DOHH2 (cell line): ENCODE measurements at regions not wholly inside any gene's neighbourhood (a gene's known extent, or its start where the extent isn't known, plus 50 kb on each side); places are given as distances from the start of the nearest gene placed in this dataset.

Experiments used
- CTCF ChIP-seq: fragments of 200-600 bp; sonication (generic); IDR thresholded peaks from one replicate; pipeline ENCODE4 v1.5.1; 2014; ENCODE audit warnings: antibody characterized with exemption, mild to moderate bottlenecking, low read depth, low read length; ENCODE audit not compliant: poor library complexity, severe bottlenecking
- EZH2phosphoT487 ChIP-seq: fragments of 200-600 bp; sonication (generic); IDR thresholded peaks from 2 replicates; pipeline ENCODE4 v1.6.1; 2017; ENCODE audit warnings: borderline replicate concordance, mild to moderate bottlenecking, antibody characterized with exemption, low read length, moderate library complexity, mixed read lengths

GRCh38 chr4:20554134-20554533, 146.1 kb upstream of the PACRGL start:
- TF ChIP-seq CTCF (no peak), EZH2phosphoT487 (no peak)
